NCI-H2107 treated with DMSO at 0.1 percent for 48 hours (cell line): ENCODE measurements at regions not wholly inside any gene's neighbourhood (a gene's known extent, or its start where the extent isn't known, plus 50 kb on each side); places are given as distances from the start of the nearest gene placed in this dataset.

Experiments used
- DNase-seq: peaks from one replicate; lab custom pipeline; 2025; ENCODE audit not compliant: unreplicated experiment; lab: John Stamatoyannopoulos, UW

GRCh38 chr2:239639421-239640185 is 238.8 kb upstream of the HDAC4 start:
- DNase-seq = no peak

GRCh38 chr2:239638376-239638775 is 237.6 kb upstream of the HDAC4 start:
- no peak for DNase-seq

GRCh38 chr2:239636808-239637207 is 236.0 kb upstream of the HDAC4 start:
- no peak for DNase-seq

GRCh38 chr2:239634769-239635168 is 233.9 kb upstream of the HDAC4 start:
- DNase-seq = no peak

GRCh38 chr2:239630618-239631286 is 229.9 kb upstream of the HDAC4 start:
- no peak for DNase-seq

GRCh38 chr2:239629926-239630617 is 229.3 kb upstream of the HDAC4 start:
- DNase-seq = no peak

- DNase-seq = no peak
Measured at GRCh38 chr2:239626961-239627592, 226.3 kb upstream of the HDAC4 start.

- DNase-seq = no peak
Measured at GRCh38 chr2:239625971-239626734, 225.3 kb upstream of the HDAC4 start.

- no peak for DNase-seq
Measured at GRCh38 chr2:239625156-239625845, 224.5 kb upstream of the HDAC4 start.

GRCh38 chr2:239621611-239622010 is 220.8 kb upstream of the HDAC4 start:
- no peak for DNase-seq

- no peak for DNase-seq
Measured at GRCh38 chr2:239619369-239619768, 218.5 kb upstream of the HDAC4 start.

GRCh38 chr2:239616729-239617128 is 215.9 kb upstream of the HDAC4 start:
- no peak for DNase-seq

- DNase-seq = no peak
Measured at GRCh38 chr2:239612133-239612532, 211.3 kb upstream of the HDAC4 start.

- peak; percentile 26 for DNase-seq
Measured at GRCh38 chr2:239611222-239611795, 210.5 kb upstream of the HDAC4 start.

GRCh38 chr2:239610457-239611221 is 209.8 kb upstream of the HDAC4 start:
- no peak for DNase-seq

- DNase-seq = no peak
Measured at GRCh38 chr2:239609607-239610310, 208.9 kb upstream of the HDAC4 start.

GRCh38 chr2:239609162-239609561 is 208.3 kb upstream of the HDAC4 start:
- DNase-seq = no peak

GRCh38 chr2:239608723-239609122 is 207.9 kb upstream of the HDAC4 start:
- DNase-seq = no peak

- no peak for DNase-seq
Measured at GRCh38 chr2:239608260-239608659, 207.4 kb upstream of the HDAC4 start.
